GM18867 (cell line): ENCODE measurements at regions not wholly inside any gene's neighbourhood (a gene's known extent, or its start where the extent isn't known, plus 50 kb on each side); places are given as distances from the start of the nearest gene placed in this dataset.

Experiments used
- ATAC-seq: cut with Tn5 transposase; IDR thresholded peaks from one replicate; pipeline ENCODE4 v1.9.1; 2021; ENCODE audit warnings: mild to moderate bottlenecking, moderate library complexity; ENCODE audit not compliant: unreplicated experiment

DNA sequence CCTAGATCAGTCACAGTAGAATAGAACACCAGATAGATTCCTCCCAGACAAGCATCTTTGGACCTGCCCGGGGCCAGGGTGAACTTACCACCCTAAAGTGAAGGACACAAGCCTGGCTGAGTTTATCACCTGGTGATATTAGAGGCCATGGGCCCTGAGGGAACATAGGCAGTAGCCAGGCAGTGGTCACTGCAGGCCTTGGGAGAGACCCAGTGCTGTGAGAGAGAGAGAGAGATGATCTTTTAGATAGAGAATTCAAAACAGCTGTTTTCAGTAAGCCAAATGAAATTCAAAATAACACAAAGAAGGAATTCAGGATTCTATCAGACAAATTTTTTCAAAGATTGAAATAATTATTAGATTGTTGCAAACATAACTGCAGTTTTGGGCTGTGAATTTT, 1679.9 kb downstream of the EFNB2 start:
- ATAC-seq = no peak

DNA sequence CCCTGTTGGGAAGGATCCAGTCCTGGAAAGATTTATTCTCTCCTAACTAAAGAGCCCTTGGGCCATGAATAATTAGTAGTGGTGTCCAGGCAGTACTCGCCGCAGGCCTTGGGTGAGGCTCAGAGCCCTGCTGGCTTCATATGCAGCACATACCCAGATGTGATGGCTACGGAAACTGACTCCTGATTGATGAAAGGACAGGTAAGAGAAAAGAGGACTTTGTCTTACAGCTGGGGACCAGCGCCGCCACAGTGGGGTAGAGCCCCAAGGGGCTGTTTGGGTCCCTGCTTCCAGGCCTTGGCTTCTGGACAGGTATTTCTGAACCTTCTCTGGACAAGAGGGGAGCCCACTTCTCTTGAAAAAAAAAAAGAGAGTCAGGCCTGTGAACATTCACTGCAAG, 1680.8 kb downstream of the EFNB2 start:
- ATAC-seq = no peak

DNA sequence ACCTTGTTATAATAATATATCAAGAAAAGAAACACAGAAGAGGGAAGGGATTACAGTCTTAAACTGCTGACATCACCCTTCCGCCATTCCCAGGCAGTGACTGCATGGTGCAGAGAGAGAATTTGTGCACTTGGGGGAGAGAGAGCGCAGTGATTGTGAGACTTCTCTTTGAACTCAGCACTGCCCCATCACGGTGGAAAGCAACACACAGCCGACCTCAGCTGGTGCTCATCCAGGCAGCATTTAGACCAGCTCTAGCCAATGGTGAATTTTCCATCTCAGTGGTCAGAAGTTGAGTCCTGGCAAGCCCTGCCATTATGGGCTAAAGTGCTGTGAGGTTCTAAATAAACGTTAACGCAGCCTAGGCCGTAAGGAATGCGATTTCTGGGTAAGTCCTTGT, 1681.5 kb downstream of the EFNB2 start:
- no peak for ATAC-seq

DNA sequence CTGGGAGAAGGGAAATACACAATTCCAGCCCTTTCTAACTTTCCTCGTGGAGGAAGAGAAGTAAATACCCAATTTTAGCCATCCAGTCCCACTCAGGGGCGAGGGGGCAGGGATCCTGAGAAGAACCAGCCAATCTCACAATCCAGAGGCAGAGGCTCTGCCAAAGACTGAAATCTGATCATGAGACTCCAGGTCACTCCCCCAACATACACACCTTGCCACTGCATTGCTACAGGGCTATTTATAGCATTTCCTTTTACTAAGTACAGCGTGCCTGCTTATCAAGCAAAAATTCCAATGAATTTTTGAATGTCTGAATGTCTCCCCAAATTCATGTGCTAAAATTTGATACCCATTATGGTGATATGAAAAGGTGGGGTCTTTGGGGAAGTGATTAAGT, 1687.5 kb downstream of the EFNB2 start:
- ATAC-seq = no peak

DNA sequence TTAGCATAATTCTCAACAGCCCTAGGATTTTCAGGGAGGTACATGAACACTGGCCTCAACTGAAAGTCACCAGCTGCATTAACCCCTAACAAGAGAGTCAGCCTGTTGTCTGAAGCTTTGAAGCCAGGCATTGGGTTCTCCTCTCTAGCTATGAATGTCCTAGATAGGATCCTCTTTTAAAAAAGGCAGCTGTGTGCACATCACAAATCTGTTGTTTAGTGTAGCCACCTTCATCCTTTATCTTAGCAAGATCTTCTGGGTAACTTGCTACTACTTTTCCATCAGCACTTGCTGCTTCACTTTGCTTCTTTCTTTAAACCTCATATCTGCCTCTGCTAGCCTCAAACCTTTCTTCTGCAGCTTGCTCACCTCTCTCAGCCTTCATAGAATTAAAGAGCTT, 1692.1 kb downstream of the EFNB2 start:
- ATAC-seq = no peak

DNA sequence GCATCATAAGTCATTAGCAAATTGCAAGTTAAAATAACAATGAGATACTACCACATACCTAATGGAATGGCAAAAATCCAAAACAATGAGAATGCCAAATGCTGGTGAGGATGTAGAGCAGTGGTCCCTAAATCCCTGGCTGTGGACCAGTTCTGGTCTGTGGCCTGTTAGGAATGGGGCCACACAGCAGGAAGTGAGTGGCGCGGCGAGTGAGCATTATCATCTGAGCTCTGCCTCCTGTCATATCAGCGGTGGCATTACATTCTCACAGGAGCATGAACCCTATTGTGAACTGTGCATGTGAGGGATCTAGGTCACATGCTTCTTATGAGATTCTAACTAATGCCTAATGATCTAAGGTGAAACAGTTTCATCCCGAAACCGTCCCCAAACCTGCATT, 1694.4 kb downstream of the EFNB2 start:
- ATAC-seq = no peak

DNA sequence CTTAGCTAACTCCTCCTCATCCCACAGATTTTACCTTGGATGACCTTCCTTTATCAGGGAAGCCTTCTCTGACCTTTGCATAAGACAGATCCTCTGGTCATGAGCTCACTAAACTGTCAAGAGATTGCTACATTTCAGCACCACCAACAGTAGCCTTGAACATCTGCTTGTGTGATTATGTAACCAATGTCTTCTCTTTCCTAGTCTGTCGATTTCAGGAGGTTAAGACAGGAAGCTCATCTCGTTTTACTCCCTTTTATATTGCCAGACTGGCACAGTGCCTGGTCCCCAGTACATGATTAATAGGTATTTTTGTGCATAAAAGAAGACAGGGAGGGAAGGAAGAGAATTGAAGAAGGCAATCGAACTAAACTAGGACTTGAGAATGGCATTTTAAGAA, 1697.7 kb downstream of the EFNB2 start:
- ATAC-seq = no peak

DNA sequence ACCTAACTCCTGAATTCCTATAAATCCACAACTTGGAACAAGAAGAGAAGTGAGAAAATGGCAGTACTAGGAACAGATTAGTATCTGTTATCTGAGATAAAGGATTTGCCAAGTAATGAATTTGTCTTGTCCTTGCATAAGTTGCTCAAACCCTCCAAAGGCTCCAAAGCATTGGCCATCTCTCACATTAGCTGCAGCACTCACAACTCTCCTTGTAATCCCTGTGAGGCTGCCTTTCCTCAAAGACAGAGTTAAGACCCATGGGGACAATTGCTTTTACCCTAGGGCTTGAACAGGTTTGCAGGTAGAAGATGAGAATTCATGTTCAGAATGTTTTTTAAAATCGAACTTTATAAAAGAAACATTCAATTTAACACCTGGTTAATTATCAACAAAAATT, 1702.2 kb downstream of the EFNB2 start:
- no peak for ATAC-seq

DNA sequence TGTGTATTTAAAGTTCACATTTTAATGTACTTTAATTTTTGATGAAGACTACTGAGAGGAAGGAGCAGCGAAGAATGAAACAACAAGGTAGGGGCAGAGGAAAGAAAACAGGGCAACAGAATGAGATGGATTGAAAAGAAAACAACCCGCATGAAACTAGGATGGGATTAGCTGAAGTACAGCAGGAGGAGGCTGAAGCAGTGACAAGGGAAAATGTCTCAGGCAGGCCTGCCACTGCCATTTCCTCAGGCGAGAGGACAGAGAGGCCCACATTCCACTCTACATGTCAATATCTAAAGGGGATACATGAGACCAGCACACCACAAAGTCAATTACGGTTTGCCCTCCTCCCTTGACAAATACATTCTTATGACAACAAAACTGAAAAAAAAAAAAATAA, 1703.2 kb downstream of the EFNB2 start:
- ATAC-seq = no peak

DNA sequence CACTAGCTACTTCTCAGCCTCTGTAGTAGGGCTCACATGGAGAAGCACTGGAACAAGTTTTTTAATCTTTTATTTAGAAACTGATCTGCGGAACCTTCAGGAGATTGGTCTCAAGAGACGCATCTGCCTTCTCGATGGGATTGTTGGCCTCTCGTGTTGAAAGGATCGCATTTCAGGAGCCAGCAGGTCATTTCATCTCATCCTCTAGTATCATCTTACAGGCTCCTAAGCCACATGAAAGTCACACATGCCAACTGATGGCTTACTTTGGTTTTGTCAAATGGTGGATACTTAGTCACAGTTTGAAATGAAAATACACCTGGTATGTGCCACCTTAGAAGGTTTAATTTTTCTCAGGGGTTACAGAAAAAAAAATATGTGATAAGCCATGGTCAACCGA, 1703.6 kb downstream of the EFNB2 start:
- ATAC-seq = no peak

DNA sequence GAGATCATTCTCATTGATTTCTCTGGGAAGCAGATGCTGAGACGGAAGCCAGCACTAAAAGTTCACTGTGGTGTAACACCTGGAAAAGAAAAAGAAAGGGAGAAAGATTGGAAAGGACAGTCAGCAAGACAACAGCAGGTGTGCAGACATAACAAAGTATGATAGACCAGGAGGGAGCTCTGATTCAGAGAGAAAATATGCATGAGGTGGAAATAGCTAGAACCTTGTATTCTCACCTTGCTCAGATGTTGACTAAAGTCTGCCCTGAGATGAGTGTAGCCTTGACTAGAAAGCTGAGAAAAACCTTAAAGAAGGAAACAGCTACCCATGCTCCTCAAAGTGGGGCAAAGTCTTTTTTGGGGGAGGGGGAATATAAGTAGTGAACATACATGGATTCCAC, 1711.8 kb downstream of the EFNB2 start:
- ATAC-seq = no peak

DNA sequence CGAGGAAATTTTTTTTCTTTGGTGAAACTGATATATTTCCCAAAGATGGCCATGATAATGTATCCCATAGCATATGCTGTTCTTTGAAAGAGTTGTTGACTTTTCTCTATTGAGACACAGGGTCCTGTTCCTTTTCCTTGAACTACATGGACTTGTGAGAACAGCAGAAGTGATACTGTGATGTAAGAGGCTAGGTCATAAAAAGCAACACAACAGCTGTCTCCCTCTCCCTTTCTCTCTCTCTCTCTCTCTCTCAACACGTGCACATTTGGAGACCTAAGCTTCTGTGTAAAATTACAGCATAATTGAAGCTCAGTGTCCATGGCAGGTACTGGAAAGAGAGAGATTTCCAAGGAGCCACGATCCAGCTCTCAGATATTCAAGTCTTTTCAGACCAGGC, 1712.4 kb downstream of the EFNB2 start:
- ATAC-seq = no peak

DNA sequence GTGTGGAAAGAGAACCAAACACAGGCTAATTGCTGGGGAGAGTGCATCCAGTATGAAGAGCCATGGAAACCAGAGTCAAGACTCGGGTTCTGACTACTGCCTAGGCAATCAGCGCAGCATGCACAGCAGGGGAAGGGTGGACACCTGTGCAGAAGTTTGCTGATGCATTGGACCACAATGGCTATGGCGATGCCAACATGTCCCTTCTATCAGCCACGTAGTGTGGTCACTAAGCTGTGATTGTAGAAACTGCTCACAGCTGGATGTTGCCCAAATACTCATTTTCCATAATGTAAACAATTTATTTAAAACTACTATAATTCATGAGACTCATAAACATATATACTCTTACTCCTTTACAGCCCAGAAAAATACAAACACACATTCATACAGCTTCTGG, 1718.2 kb downstream of the EFNB2 start:
- no peak for ATAC-seq

DNA sequence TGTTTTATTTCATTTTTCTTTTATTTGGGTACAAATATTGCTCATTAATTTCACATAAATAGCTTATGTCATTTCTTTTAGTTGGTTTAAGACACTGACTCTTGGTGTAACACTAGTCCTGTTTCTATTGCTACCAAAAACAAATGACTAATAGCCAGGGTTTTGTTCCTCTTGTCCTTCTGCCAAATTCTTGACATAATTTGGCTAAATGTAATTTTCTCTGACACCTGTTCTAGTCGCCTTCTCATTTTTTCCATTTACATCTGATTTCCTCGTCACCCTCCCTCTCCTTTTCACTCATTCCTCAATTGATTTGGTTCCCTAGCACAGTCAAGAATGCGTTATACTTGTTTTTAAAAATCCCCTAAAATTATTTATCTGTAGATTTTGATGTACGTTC, 1718.7 kb downstream of the EFNB2 start:
- ATAC-seq = no peak

DNA sequence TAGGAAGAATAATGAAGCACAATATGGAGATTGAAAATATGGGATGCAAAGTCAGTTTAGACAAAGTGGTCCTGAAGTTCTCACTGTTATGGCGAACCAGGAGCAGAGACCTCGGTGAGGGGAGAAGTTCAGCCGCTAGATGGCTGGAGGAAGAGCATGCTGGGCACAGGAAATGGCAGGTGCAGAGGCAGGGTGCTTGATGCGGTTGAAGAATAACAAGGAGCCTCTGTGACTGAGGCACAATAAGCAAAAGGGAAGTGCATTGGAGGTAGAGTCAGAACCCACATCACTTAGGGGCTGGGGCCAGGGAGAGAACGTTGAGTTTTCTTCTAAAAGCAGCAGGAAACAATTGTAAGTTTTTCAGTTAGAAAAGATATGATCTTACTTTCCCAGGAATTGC, 1725.2 kb downstream of the EFNB2 start:
- ATAC-seq = no peak

DNA sequence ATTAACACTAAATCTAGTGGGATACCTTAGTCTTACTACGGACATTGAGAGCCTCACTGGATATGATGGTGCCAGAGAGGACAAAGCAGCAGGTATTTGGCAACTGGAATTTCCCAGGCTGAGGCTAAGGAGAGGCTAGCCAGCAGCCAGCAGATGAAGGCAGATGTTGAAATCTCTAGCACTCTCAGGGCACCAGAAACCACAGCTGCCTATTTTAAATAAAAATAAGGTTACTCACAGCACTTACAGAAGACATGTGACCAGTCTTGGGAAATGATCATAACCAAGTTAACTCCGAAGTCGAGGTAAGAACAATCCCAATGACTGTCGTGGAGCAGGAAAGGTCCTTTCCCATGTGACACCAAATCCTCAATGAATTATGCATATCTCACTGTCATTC, 1726.0 kb downstream of the EFNB2 start:
- ATAC-seq = no peak

DNA sequence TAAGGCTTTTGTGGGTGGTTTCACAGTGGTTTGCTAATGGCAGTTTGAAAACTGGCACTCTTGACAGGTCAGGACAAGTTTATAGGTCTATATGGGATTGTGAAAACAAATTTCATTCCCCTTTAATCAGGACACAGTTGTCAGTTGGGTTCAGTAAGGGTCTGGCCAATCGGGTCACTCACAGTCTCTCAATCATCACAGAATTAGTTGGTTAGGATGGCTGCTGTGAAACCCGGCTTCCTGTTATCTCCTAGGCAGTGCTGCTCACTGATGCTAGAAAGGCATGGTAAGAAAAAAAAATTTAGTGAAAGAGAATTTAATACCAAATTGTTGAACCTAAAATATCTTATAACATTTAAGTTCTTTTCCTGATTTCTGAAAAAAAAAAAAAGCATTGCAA, 1730.1 kb downstream of the EFNB2 start:
- ATAC-seq = no peak

DNA sequence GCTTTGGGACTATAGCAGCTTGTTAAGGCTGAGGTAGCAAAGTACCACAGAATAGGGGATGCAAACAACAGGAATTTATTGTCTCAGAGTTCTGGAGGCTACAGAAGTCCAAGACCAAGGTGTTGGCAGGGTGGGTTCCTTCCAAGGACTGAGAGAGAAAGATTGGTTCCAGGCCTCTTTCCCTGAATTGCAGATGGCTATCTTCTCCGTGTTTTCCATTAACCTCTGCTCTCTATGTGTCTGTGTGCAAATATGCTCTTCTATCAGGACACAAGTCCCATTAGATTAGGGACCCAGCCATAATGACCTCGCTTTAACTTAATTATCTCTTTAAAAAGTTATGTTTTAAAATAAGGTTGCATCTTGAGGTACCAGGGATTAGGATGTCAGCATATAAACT, 1732.9 kb upstream of the SLC10A2 start:
- ATAC-seq = no peak

DNA sequence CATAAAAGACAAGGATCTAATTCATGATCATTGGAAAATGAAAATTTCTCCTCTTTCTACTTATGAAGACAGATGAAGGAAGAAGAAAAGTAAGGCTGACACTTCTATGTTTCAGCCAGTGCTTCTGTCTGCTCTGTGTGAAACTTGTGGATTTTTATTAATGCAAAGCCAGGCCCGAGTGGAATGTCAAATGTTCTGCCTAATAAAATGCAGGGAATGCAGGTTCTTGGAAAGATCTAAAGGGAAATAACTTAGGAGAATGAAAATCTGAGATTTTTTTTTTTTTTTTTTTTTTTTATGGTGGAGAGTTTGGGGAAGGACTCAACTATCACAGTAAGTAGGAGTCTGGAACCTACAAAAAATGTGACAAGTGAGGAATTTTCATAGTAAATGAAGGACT, 1732.3 kb upstream of the SLC10A2 start:
- no peak for ATAC-seq

DNA sequence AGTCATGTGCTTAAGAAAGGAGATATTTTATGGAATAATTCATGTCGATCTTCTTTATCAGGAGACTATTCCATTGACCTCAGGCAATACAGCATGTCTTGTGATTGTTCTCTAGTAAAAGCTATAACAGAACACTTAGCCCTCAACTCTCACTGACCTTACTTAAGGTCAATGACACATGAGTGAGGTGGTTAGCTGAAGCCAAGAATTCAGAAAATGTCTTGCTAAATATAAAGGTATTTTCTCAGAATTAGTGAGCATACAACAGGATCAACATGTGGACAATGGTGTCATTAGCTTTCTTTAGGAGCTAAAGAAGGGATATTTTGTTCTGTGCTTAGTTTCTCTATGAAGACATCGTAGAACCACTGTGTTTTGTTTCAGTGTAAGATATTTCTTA, 1730.4 kb upstream of the SLC10A2 start:
- no peak for ATAC-seq

DNA sequence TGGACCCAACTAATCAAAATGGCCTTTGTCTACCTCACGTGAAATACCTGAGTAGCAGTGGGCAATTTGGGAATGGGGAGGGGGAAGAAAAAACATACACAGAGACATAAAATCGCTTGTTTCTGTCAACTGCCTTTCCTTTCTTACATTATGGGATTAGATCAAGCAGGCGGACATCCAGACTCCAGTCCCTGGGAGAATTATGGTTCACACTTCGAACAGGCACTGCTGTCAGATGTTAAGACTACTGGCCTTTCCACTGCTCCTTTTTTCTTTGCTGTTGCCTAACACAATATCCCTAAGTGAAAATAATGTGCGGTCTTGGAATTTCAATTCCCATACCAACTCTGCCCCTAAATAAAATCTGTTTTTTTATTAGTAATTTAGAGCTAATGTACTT, 1719.7 kb upstream of the SLC10A2 start:
- ATAC-seq = no peak

DNA sequence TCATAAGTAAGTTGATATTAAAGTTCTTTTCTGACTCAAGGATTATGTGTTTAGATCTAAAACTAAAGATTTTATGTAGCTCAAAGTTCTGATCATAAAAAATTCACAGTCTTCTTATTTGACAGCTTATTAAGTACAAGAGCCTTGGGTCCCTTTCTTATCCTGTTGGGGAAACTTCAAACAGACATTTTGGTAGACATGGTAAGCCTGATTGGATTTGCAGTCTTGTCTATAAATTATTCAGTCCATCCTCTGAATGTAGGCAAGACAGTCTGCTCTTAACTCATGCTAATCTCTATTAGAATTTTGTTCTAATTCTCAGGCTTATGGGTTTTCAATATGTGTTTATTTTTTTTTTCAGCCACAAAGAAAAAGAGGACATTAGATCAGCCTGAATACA, 1718.7 kb upstream of the SLC10A2 start:
- no peak for ATAC-seq

DNA sequence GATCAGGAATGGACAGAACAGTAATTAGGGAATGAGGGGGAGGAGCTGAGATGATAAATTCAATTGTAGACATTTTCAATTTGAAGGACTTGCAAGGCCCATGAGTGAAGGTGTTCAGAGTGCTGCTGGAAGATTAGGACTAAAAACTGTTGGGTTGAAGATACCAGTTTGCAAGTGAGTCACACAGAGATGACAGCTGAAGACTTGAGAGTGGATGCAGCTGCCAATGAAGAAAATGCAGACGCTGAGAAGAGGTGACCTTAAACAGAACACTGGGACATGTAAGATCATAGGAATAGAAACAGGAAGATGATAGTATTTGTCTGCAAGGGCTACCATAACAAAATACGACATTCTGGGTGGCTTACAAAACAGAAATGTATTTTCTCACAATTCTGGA, 1716.5 kb upstream of the SLC10A2 start:
- ATAC-seq = no peak

DNA sequence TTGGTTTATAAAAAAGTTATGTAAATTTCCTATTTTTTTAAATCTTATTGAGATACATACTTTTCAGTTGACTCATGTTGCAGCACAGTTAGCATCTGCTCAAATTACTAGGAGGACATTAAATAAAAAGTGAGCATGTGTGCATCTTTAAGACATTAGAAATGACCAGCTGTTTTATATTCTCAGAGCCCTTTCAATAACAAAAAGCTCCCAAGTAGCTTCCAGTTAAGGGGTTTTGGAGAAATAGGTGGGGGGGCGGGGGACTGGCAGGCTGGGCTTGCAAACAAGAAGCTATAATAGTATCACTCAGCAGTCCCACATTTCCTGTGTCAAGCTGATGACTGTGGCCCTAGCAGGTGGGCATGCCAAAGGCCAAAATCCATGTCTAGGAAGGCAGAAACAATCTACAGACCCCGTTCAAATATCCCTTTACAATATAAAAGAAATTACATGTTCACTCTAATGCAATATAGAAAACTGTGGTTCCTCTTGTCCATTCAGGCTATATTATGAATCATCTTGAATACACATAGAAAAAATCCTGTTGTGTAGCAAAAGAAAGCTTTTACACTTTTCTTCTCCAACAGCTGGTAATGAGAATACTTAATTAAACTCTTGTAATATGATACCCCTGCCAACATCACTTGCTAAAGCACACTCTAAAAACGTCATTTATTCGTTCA, 1713.2 kb upstream of the SLC10A2 start:
- ATAC-seq = no peak
